ENCODE measurements at regions not wholly inside any gene's neighbourhood (a gene's known extent, or its start where the extent isn't known, plus 50 kb on each side); places are given as distances from the start of the nearest gene placed in this dataset.

GRCh38 chr9:7304627-7304995 lies 495.0 kb downstream of the DMAC1 start:
- no peak for TF ChIP-seq CTCF (IDR thresholded peaks at IDR 0.05; ENCODE audit: unreplicated experiment)
- Mint-ChIP-seq H3K4me1 (ENCODE audit: low read depth) (no peaks in the 10 kb centered on the region), H3K36me3 (ENCODE audit: insufficient read depth) (no peaks in the 10 kb centered on the region), H3K27ac (no peak overlapping the region), H3K4me3 (ENCODE audit: low read depth) (no peak overlapping the region), H3K27me3 (peaks cover 34% of the 10 kb centered on the region), H3K9me3 (ENCODE audit: low read depth) (peaks cover 25% of the 10 kb centered on the region)
- no peak for DNase-seq (ENCODE audit: low spot score, unreplicated experiment)

- H3K4me3 Mint-ChIP-seq (ENCODE audit: low read depth), result no peak overlapping the region
- no peaks in the 10 kb centered on the region for H3K36me3 Mint-ChIP-seq (ENCODE audit: insufficient read depth)
- H3K27ac Mint-ChIP-seq, result no peak overlapping the region
- no peak for DNase-seq (ENCODE audit: low spot score, unreplicated experiment)
- peaks cover 36% of the 10 kb centered on the region for H3K27me3 Mint-ChIP-seq
- TF ChIP-seq CTCF (IDR thresholded peaks at IDR 0.05; ENCODE audit: unreplicated experiment), result no peak
- peaks cover 20% of the 10 kb centered on the region for H3K9me3 Mint-ChIP-seq (ENCODE audit: low read depth)
- H3K4me1 Mint-ChIP-seq (ENCODE audit: low read depth), result no peaks in the 10 kb centered on the region
Observed at GRCh38 chr9:7303907-7304626, 495.5 kb downstream of the DMAC1 start.

- H3K27me3 Mint-ChIP-seq, result peaks cover 43% of the 10 kb centered on the region
- no peak for TF ChIP-seq CTCF (IDR thresholded peaks at IDR 0.05; ENCODE audit: unreplicated experiment)
- no peak overlapping the region for H3K4me3 Mint-ChIP-seq (ENCODE audit: low read depth)
- H3K4me1 Mint-ChIP-seq (ENCODE audit: low read depth), result no peaks in the 10 kb centered on the region
- DNase-seq (ENCODE audit: low spot score, unreplicated experiment), result no peak
- H3K9me3 Mint-ChIP-seq (ENCODE audit: low read depth), result no peaks in the 10 kb centered on the region
- no peaks in the 10 kb centered on the region for H3K36me3 Mint-ChIP-seq (ENCODE audit: insufficient read depth)
- no peak overlapping the region for H3K27ac Mint-ChIP-seq
Observed at GRCh38 chr9:7300484-7300883, 499.1 kb downstream of the DMAC1 start.

- TF ChIP-seq CTCF (IDR thresholded peaks at IDR 0.05; ENCODE audit: unreplicated experiment), result no peak
- DNase-seq (ENCODE audit: low spot score, unreplicated experiment), result no peak
- Mint-ChIP-seq H3K36me3 (ENCODE audit: insufficient read depth) (no peaks in the 10 kb centered on the region), H3K4me1 (ENCODE audit: low read depth) (no peaks in the 10 kb centered on the region), H3K4me3 (ENCODE audit: low read depth) (no peak overlapping the region), H3K27me3 (peaks cover 40% of the 10 kb centered on the region), H3K27ac (no peak overlapping the region), H3K9me3 (ENCODE audit: low read depth) (no peaks in the 10 kb centered on the region)
Observed at GRCh38 chr9:7298123-7298522, 501.5 kb downstream of the DMAC1 start.

GRCh38 chr9:7297521-7297920 lies 502.1 kb downstream of the DMAC1 start:
- no peak for DNase-seq (ENCODE audit: low spot score, unreplicated experiment)
- no peak overlapping the region for H3K4me3 Mint-ChIP-seq (ENCODE audit: low read depth)
- no peaks in the 10 kb centered on the region for H3K4me1 Mint-ChIP-seq (ENCODE audit: low read depth)
- TF ChIP-seq CTCF (IDR thresholded peaks at IDR 0.05; ENCODE audit: unreplicated experiment), result no peak
- H3K36me3 Mint-ChIP-seq (ENCODE audit: insufficient read depth), result no peaks in the 10 kb centered on the region
- peaks cover 40% of the 10 kb centered on the region for H3K27me3 Mint-ChIP-seq
- no peak overlapping the region for H3K27ac Mint-ChIP-seq
- H3K9me3 Mint-ChIP-seq (ENCODE audit: low read depth), result no peaks in the 10 kb centered on the region

Measured in progenitor cell of endocrine pancreas (in vitro differentiated cells).